ENCODE measurements at regions not wholly inside any gene's neighbourhood (a gene's known extent, or its start where the extent isn't known, plus 50 kb on each side); places are given as distances from the start of the nearest gene placed in this dataset.

- Histone ChIP-seq H3K36me3 (ENCODE audit: control insufficient read depth, insufficient read depth, low read length) (no peaks in the 10 kb centered on the region), H3K79me2 (ENCODE audit: control insufficient read depth, insufficient read depth, low read length) (no peaks in the 10 kb centered on the region), H3K9ac (ENCODE audit: insufficient read depth in 1 of 2, low read depth in 2 of 2, low read length in 2 of 2) (no peak overlapping the region), H3K4me2 (ENCODE audit: insufficient read depth, low read length) (no peak overlapping the region), H3K4me1 (replicated peaks in 1 of 2; ENCODE audit: control insufficient read depth in 2 of 2, insufficient read depth in 2 of 2, low read length in 2 of 2) (no peaks in the 10 kb centered on the region), H3K9me3 (replicated peaks; ENCODE audit: control insufficient read depth, insufficient read depth, low read depth, low read length) (no peaks in the 10 kb centered on the region), H3K4me3 (no peak overlapping the region), H3K9me1 (ENCODE audit: control insufficient read depth, insufficient read depth, low read length) (no peaks in the 10 kb centered on the region), H4K20me1 (replicated peaks; ENCODE audit: control insufficient read depth, insufficient read depth, low read length) (no peaks in the 10 kb centered on the region), H3K27me3 (ENCODE audit: control insufficient read depth in 2 of 2, insufficient read depth in 2 of 2, low read length in 2 of 2) (no peaks in the 10 kb centered on the region), H3K27ac (ENCODE audit: extremely low read depth, low read depth, low read length) (no peak overlapping the region), H2AFZ (ENCODE audit: low read depth, low read length) (no peak overlapping the region)
- in situ Hi-C loops (cut with MboI) (no loop called here), intact Hi-C loops (cut with micrococcal nuclease) (no loop called here)
- POLR2A ChIA-PET: no interaction called here
- no TSS peak for BruUV-seq (replicated peaks)
- ATAC-seq (no peak), FAIRE-seq (no peak), DNase-seq (ENCODE audit: extremely low read depth in 1 of 4, low spot score in 3 of 4) (no peak)
- WGBS (ENCODE audit: insufficient coverage, low coverage, missing lambda C conversion rate): 4% methylated on average over 1 of the region's 1 CpG
- CTCF ChIA-PET (ENCODE audit: low intra/inter-chr PET ratio): no interaction called here
- TF ChIP-seq ZNF717 (CRISPR knock-in tag; IDR thresholded peaks at IDR 0.05) (no peak), DPF2 (IDR thresholded peaks at IDR 0.05) (no peak), ZNF668 (CRISPR knock-in tag; IDR thresholded peaks at IDR 0.05) (no peak), TBL1XR1 (IDR thresholded peaks at IDR 0.05; ENCODE audit: low read length in 2 of 2) (no peak), FUS (optimal IDR thresholded peaks at IDR 0.05; ENCODE audit: low read depth, low read length) (no peak), ZNF639 (CRISPR knock-in tag; conservative IDR thresholded peaks at IDR 0.05 in 1 of 2, IDR thresholded peaks at IDR 0.05 in 1 of 2) (no peak), ZKSCAN1 (IDR thresholded peaks at IDR 0.05; ENCODE audit: low read depth, low read length) (no peak)
Observed at GRCh38 chr6:121994919-121995318, 404.5 kb upstream of the HSF2 start.

All from K562 (cell line).